GM18520 (cell line): ENCODE measurements at regions not wholly inside any gene's neighbourhood (a gene's known extent, or its start where the extent isn't known, plus 50 kb on each side); places are given as distances from the start of the nearest gene placed in this dataset.

Experiments used
- ATAC-seq: cut with Tn5 transposase; IDR thresholded peaks from one replicate; pipeline ENCODE4 v1.9.1; 2021; ENCODE audit not compliant: unreplicated experiment

GRCh38 chr2:183214680-183215079 is 90.4 kb downstream of the NUP35 start:
- ATAC-seq: peak; percentile 81

GRCh38 chr2:183215917-183216316 is 91.7 kb downstream of the NUP35 start:
- no peak for ATAC-seq

GRCh38 chr2:183219888-183220287 is 95.6 kb downstream of the NUP35 start:
- ATAC-seq: no peak

- no peak for ATAC-seq
Measured at GRCh38 chr2:183222751-183223150, 98.5 kb downstream of the NUP35 start.

GRCh38 chr2:183224948-183225347 is 100.7 kb downstream of the NUP35 start:
- no peak for ATAC-seq

GRCh38 chr2:183227176-183227575 is 102.9 kb downstream of the NUP35 start:
- no peak for ATAC-seq

- no peak for ATAC-seq
Measured at GRCh38 chr2:183229386-183229785, 105.1 kb downstream of the NUP35 start.

- ATAC-seq: no peak
Measured at GRCh38 chr2:183232161-183232865, 108.1 kb downstream of the NUP35 start.

- no peak for ATAC-seq
Measured at GRCh38 chr2:183242937-183243336, 118.7 kb downstream of the NUP35 start.

GRCh38 chr2:183243758-183244157 is 119.5 kb downstream of the NUP35 start:
- no peak for ATAC-seq

- no peak for ATAC-seq
Measured at GRCh38 chr2:183244300-183244844, 120.1 kb downstream of the NUP35 start.

- no peak for ATAC-seq
Measured at GRCh38 chr2:183248866-183249567, 124.8 kb downstream of the NUP35 start.

- no peak for ATAC-seq
Measured at GRCh38 chr2:183250061-183250460, 125.8 kb downstream of the NUP35 start.

GRCh38 chr2:183250472-183250871 is 126.2 kb downstream of the NUP35 start:
- ATAC-seq: no peak

- ATAC-seq: no peak
Measured at GRCh38 chr2:183253441-183254130, 129.3 kb downstream of the NUP35 start.

- no peak for ATAC-seq
Measured at GRCh38 chr2:183255411-183255810, 131.2 kb downstream of the NUP35 start.

- peak; percentile 65 for ATAC-seq
Measured at GRCh38 chr2:183259921-183260320, 135.7 kb downstream of the NUP35 start.

- ATAC-seq: no peak
Measured at GRCh38 chr2:183260527-183260926, 136.3 kb downstream of the NUP35 start.

GRCh38 chr2:183264890-183265535 is 140.8 kb downstream of the NUP35 start:
- ATAC-seq: no peak

- ATAC-seq: peak; percentile 64
Measured at GRCh38 chr2:183267148-183267827, 143.0 kb downstream of the NUP35 start.

- no peak for ATAC-seq
Measured at GRCh38 chr2:183269956-183270355, 145.7 kb downstream of the NUP35 start.
